K562 (cell line): ENCODE measurements at regions not wholly inside any gene's neighbourhood (a gene's known extent, or its start where the extent isn't known, plus 50 kb on each side); places are given as distances from the start of the nearest gene placed in this dataset.

Experiments
- ATAC-seq: fragments of 200-7000 bp; cut with Tn5 transposase; 3 replicates; pipeline ENCODE4 v1.9.1; 2020; ENCODE audit warnings: moderate library complexity
- BruUV-seq: library from RNA; stranded (reverse); fragments of 400-500 nt; replicated peaks from 2 replicates; lab custom pipeline; 2021; lab: Mats Ljungman, UMichigan
- CTCF ChIA-PET: fragments of 300-600 bp; formaldehyde crosslinking; extraction: SDS; loops from one replicate; lab custom pipeline; 2021; ENCODE audit warnings: low intra/inter-chr PET ratio; lab: Yijun Ruan, JAX
- POLR2A ChIA-PET: fragments of 300-600, 350-650 bp; sonication (Branson Sonifier 250); formaldehyde crosslinking; extraction: SDS; loops from one replicate; lab custom pipeline; 2021; ENCODE audit warnings: antibody characterized with exemption, inconsistent platforms; lab: Yijun Ruan, JAX
- DNase-seq, 4 experiments: peaks; one replicate each; pipeline versions ENCODE4 v3.0.0 to v3.0.0-alpha.2; 2011 to 2018; ENCODE audit warnings: low spot score in 3 of 4, mixed read lengths in 3 of 4; ENCODE audit errors: extremely low read depth in 1 of 4
- FAIRE-seq: peaks from 2 replicates; lab custom pipeline; 2011; peaks lifted over from hg19 to GRCh38; lab: Jason Lieb, UNC
- H2AFZ ChIP-seq: 2 replicates; pipeline ENCODE4 v1.6.0; 2011; ENCODE audit warnings: low read depth, low read length, control low read depth, inconsistent platforms
- H3K27ac ChIP-seq: fragments of 200-600 bp; 3 replicates; pipeline ENCODE4 v1.8.0; 2011; ENCODE audit warnings: low read depth, mild to moderate bottlenecking, control low read depth, inconsistent platforms, low read length, moderate library complexity, mixed read lengths; ENCODE audit errors: extremely low read depth
- H3K27me3 ChIP-seq, 2 experiments: fragments of 300-600 bp in 1 of 2; 2 replicates in 1 of 2; 3 replicates in 1 of 2; pipeline versions ENCODE4 v1.6.0 to v1.8.0; 2011; ENCODE audit warnings: inconsistent platforms in 2 of 2, low read length in 2 of 2, mild to moderate bottlenecking in 1 of 2, mixed read lengths in 1 of 2, moderate library complexity in 1 of 2; ENCODE audit not compliant: control insufficient read depth in 2 of 2, insufficient read depth in 2 of 2
- H3K36me3 ChIP-seq: fragments of 300-600 bp; 3 replicates; pipeline ENCODE4 v1.8.0; 2011; ENCODE audit warnings: mild to moderate bottlenecking, low read length, inconsistent platforms; ENCODE audit not compliant: control insufficient read depth, insufficient read depth
- H3K4me1 ChIP-seq, 2 experiments: fragments of 200-600 bp in 1 of 2; replicated peaks in 1 of 2; 2 replicates in 1 of 2; 3 replicates in 1 of 2; pipeline versions ENCODE4 v1.5.1 to v1.8.0; 2011; ENCODE audit warnings: inconsistent platforms in 2 of 2, low read length in 2 of 2, mild to moderate bottlenecking in 1 of 2, mixed read lengths in 1 of 2, moderate library complexity in 1 of 2; ENCODE audit not compliant: control insufficient read depth in 2 of 2, insufficient read depth in 2 of 2
- H3K4me2 ChIP-seq: 2 replicates; pipeline ENCODE4 v1.6.1; 2011; ENCODE audit warnings: low read length, control low read depth, inconsistent platforms, mixed read lengths; ENCODE audit not compliant: insufficient read depth
- H3K4me3 ChIP-seq: fragments of 200-600 bp; sonication (generic), shearing (Covaris generic); 2 replicates; pipeline ENCODE4 v1.5.1; 2016; ENCODE audit warnings: control low read depth, inconsistent platforms
- H3K79me2 ChIP-seq: fragments of 200-600 bp; 3 replicates; pipeline ENCODE4 v1.8.0; 2011; ENCODE audit warnings: low read length, inconsistent platforms; ENCODE audit not compliant: control insufficient read depth, insufficient read depth
- H3K9ac ChIP-seq, 2 experiments: 2 replicates each; pipeline versions ENCODE4 v1.6.0 to v1.6.1; 2011; ENCODE audit warnings: low read depth in 2 of 2, low read length in 2 of 2, control low read depth in 1 of 2, inconsistent platforms in 1 of 2, mild to moderate bottlenecking in 1 of 2, mixed read lengths in 1 of 2; ENCODE audit not compliant: insufficient read depth in 1 of 2
- H3K9me1 ChIP-seq: one replicate; pipeline ENCODE4 v1.6.0; 2011; ENCODE audit warnings: inconsistent platforms, mild to moderate bottlenecking, low read length, moderate library complexity; ENCODE audit not compliant: control insufficient read depth, insufficient read depth
- H3K9me3 ChIP-seq: replicated peaks from 2 replicates; pipeline ENCODE4 v1.5.1; 2011; ENCODE audit warnings: low read depth, low read length, inconsistent platforms; ENCODE audit not compliant: control insufficient read depth, insufficient read depth
- H4K20me1 ChIP-seq: replicated peaks from 2 replicates; pipeline ENCODE4 v1.6.1; 2011; ENCODE audit warnings: low read length, inconsistent platforms, mixed read lengths; ENCODE audit not compliant: control insufficient read depth, insufficient read depth
- ATF3 ChIP-seq, 2 experiments: fragments of 450-650 bp in 1 of 2; sonication (generic) in 1 of 2; formaldehyde crosslinking in 1 of 2; IDR thresholded peaks in 1 of 2; conservative IDR thresholded peaks in 1 of 2; 2 replicates each; pipeline versions ENCODE4 v1.6.1 to v1.8.1; 2016 to 2023; ENCODE audit warnings: mild to moderate bottlenecking in 2 of 2, moderate library complexity in 2 of 2, inconsistent platforms in 1 of 2, missing genetic modification reagents in 1 of 2
- BRCA1 ChIP-seq, 2 experiments: fragments of 450-650 bp in 1 of 2; sonication (generic) in 1 of 2; formaldehyde crosslinking in 1 of 2; IDR thresholded peaks; 2 replicates each; pipeline versions ENCODE4 v1.5.0 to v1.6.1; 2017 to 2020; ENCODE audit warnings: mild to moderate bottlenecking in 1 of 2, missing genetic modification reagents in 1 of 2
- CEBPG ChIP-seq, 3 experiments: fragments of 200-800 bp in 1 of 3; sonication (Bioruptor generic) in 1 of 3; sonication (generic) in 1 of 3; formaldehyde crosslinking in 1 of 3; IDR thresholded peaks in 2 of 3; conservative IDR thresholded peaks in 1 of 3; 2 replicates each; pipeline versions ENCODE4 v1.6.1 to v1.8.0; 2016 to 2022; ENCODE audit warnings: missing compliant biosample characterization in 2 of 3, missing genetic modification characterization in 2 of 3, mild to moderate bottlenecking in 1 of 3, missing genetic modification reagents in 1 of 3
- CREM ChIP-seq: IDR thresholded peaks from 2 replicates; pipeline ENCODE4 v1.6.1; 2014; ENCODE audit warnings: antibody characterized with exemption, low read depth
- CSDE1 ChIP-seq, 2 experiments: fragments of 450-650 bp; IDR thresholded peaks; 2 replicates each; pipeline ENCODE4 v1.6.1; 2016; ENCODE audit warnings: mild to moderate bottlenecking in 1 of 2
- DPF2 ChIP-seq: fragments of 450-650 bp; IDR thresholded peaks from 2 replicates; pipeline ENCODE4 v1.6.1; 2016
- FOSL1 ChIP-seq: fragments of 200-800 bp; sonication (Bioruptor generic); conservative IDR thresholded peaks from 2 replicates; pipeline ENCODE4 v1.6.1; 2016; ENCODE audit warnings: missing genetic modification characterization, missing compliant biosample characterization
- FOXJ2 ChIP-seq: fragments of 200-800 bp; sonication (Bioruptor generic); IDR thresholded peaks from 2 replicates; pipeline ENCODE4 v1.6.1; 2016; ENCODE audit warnings: missing genetic modification characterization, missing compliant biosample characterization
- GATA2 ChIP-seq: sonication (generic); formaldehyde crosslinking; IDR thresholded peaks from 2 replicates; pipeline ENCODE4 v1.4.0; 2020; ENCODE audit warnings: mild to moderate bottlenecking, missing genetic modification reagents
- GTF2E2 ChIP-seq: fragments of 200-800 bp; sonication (Bioruptor generic); IDR thresholded peaks from 2 replicates; pipeline ENCODE4 v1.6.1; 2016; ENCODE audit warnings: missing genetic modification characterization, missing compliant biosample characterization
- SMARCE1 ChIP-seq: fragments of 450-650 bp; IDR thresholded peaks from 2 replicates; pipeline ENCODE4 v1.7.1; 2016; ENCODE audit warnings: mild to moderate bottlenecking
- TAF15 ChIP-seq: fragments of 200-400 bp; formaldehyde crosslinking; IDR thresholded peaks from 2 replicates; pipeline ENCODE4 v1.6.1; 2017; ENCODE audit warnings: mild to moderate bottlenecking, low read depth, low read length, moderate library complexity
- ZNF184 ChIP-seq: sonication (generic); formaldehyde crosslinking; IDR thresholded peaks from 2 replicates; pipeline ENCODE4 v1.5.0; 2020; ENCODE audit warnings: missing genetic modification reagents
- WGBS: fragments of 100-300 bp; shearing (Covaris generic); methylation state at CpG from one replicate; pipeline ENCODE4 v1.1.6; 2016; ENCODE audit warnings: low coverage, mixed read lengths; ENCODE audit not compliant: insufficient coverage; ENCODE audit errors: missing lambda C conversion rate; 5-methylcytosine and 5-hydroxymethylcytosine counted together
- in situ Hi-C: fragments of 300-500 bp; cut with MboI; formaldehyde crosslinking; loops from 4 replicates; pipeline ENCODE4 v1.15.0; 2018; ENCODE audit warnings: inconsistent platforms, mixed read lengths
- intact Hi-C: fragments of 100-400 bp; cut with micrococcal nuclease; formaldehyde crosslinking; loops from 2 replicates; pipeline ENCODE4 v1.14.2; 2022
- TF ChIP-seq, protein P1 (sequence below), 2 experiments: IDR thresholded peaks in 1 of 2; conservative IDR thresholded peaks in 1 of 2; 2 replicates each; pipeline ENCODE4 v1.6.1; 2016; ENCODE audit warnings: low read depth in 2 of 2, mild to moderate bottlenecking in 1 of 2, missing compliant biosample characterization in 1 of 2, missing genetic modification characterization in 1 of 2, moderate library complexity in 1 of 2

DNA sequence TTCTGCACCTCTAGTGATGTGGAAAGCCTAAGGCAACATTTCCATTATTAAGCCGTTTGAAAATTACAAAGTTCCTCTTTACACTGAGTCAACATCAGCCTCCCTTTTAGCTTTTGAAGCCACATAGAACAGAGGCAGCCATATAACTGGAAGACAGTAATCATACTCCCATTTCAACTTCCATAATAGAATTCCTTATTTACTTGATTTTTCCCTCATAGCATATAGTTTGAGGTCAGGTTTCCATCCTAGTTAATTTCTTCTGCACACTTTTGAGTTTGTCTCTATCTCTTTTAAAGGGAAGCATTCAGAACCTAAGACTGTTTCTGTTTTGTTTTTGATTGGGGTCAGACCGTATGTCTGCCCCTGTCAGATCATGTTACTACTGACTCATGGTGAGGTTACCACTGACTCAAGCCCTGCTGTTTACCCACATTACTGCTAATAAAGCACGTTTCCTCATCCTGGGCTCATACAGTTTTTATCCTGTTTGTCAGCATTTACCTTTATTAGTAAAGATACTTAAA lies 161.0 kb downstream of the SLC38A4 start:
- peak overlapping the region; percentile 6; the same call in 1 of the 3 replicates for H3K27ac ChIP-seq
- DNase-seq (peak in 2 of 4 experiments; percentile 27 to 45), FAIRE-seq (peak; percentile 26), ATAC-seq (peak; percentile 76)
- H2AFZ ChIP-seq, result peak overlapping the region; percentile 11; the same call in 1 of the 2 replicates
- no peaks in the 10 kb centered on the region for H3K9me3 ChIP-seq
- H3K9me1 ChIP-seq, result no peaks in the 10 kb centered on the region
- no peaks in the 10 kb centered on the region for H3K79me2 ChIP-seq
- ChIA-PET CTCF (no interaction called here), POLR2A (interaction anchor here (1.3 kb wide), 1 partner anchor 299 kb away, joined by 5 read pairs; no protein-coding TSS in a partner anchor)
- peaks cover 0 to 11% of the 10 kb centered on the region in 2 experiments; a peak in 3 of 5 replicates for H3K4me1 ChIP-seq
- BruUV-seq, result no TSS peak
- H3K36me3 ChIP-seq, result no peaks in the 10 kb centered on the region
- H3K4me3 ChIP-seq, result no peak overlapping the region
- no peak overlapping the region for H3K4me2 ChIP-seq
- H3K9ac ChIP-seq, result no peak overlapping the region
- WGBS, result 0% methylated on average over 3 of the region's 3 CpGs
- H4K20me1 ChIP-seq, result no peaks in the 10 kb centered on the region
- intact Hi-C loops, result loop anchor here (5.0 to 10.0 kb wide), 2 partner anchors 140 to 308 kb away; no protein-coding TSS in a partner anchor
- in situ Hi-C loops, result loop anchor here (10.0 kb wide), 1 partner anchor 310 kb away; no protein-coding TSS in a partner anchor
- H3K27me3 ChIP-seq, result no peaks in the 10 kb centered on the region
- TF ChIP-seq FOSL1, result peak; percentile 98
- TF ChIP-seq ZNF184 (CRISPR knock-in tag), result no peak
- TF ChIP-seq BRCA1 (IDR thresholded peaks at IDR 0.05), result no peak
- no peak for TF ChIP-seq BRCA1 (CRISPR knock-in tag; IDR thresholded peaks at IDR 0.05)
- no peak for TF ChIP-seq FOXJ2 (tag)
- peak; percentile 39; the same call in 1 of the 2 replicates for TF ChIP-seq GTF2E2 (tag)
- TF ChIP-seq SMARCE1, result peak; percentile 69; the same call in 1 of the 2 replicates
- no peak for TF ChIP-seq TAF15
- TF ChIP-seq CREM, result peak; percentile 47
- peak; percentile 57 for TF ChIP-seq DPF2
- TF ChIP-seq CSDE1 (IDR thresholded peaks at IDR 0.05), result no peak
- no peak for TF ChIP-seq GATA2 (CRISPR knock-in tag)
- peak; percentile 83 for TF ChIP-seq ATF3 (IDR thresholded peaks at IDR 0.05)
- no peak for TF ChIP-seq ATF3 (CRISPR knock-in tag; conservative IDR thresholded peaks at IDR 0.05)
- TF ChIP-seq CEBPG (CRISPR knock-in tag; IDR thresholded peaks at IDR 0.05), result no peak
- peak in 1 of 2 experiments; percentile 28; a peak in 1 of 4 replicates for TF ChIP-seq CEBPG (tag; conservative IDR thresholded peaks at IDR 0.05 in 1 of 2, IDR thresholded peaks at IDR 0.05 in 1 of 2)
- TF ChIP-seq, protein P1, sequence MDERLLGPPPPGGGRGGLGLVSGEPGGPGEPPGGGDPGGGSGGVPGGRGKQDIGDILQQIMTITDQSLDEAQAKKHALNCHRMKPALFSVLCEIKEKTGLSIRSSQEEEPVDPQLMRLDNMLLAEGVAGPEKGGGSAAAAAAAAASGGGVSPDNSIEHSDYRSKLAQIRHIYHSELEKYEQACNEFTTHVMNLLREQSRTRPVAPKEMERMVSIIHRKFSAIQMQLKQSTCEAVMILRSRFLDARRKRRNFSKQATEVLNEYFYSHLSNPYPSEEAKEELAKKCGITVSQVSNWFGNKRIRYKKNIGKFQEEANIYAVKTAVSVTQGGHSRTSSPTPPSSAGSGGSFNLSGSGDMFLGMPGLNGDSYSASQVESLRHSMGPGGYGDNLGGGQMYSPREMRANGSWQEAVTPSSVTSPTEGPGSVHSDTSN (CRISPR knock-in tag; IDR thresholded peaks at IDR 0.05; ENCODE audit: low read depth), result no peak
- TF ChIP-seq, protein P1 (tag; conservative IDR thresholded peaks at IDR 0.05; ENCODE audit: low read depth), result peak; percentile 20; the same call in 1 of the 2 replicates
